Mammary epithelial cell (primary cell): ENCODE measurements at regions not wholly inside any gene's neighbourhood (a gene's known extent, or its start where the extent isn't known, plus 50 kb on each side); places are given as distances from the start of the nearest gene placed in this dataset.

Source experiments
- EZH2 ChIP-seq: IDR thresholded peaks from 2 replicates; pipeline ENCODE4 v1.6.1; 2012; ENCODE audit warnings: low read length, inconsistent platforms, borderline replicate concordance
- TF ChIP-seq, protein P1 (sequence below), 2 donors: IDR thresholded peaks in 1 of 2; conservative IDR thresholded peaks in 1 of 2; 2 replicates each; pipeline ENCODE4 v1.5.1; 2011 to 2012; ENCODE audit warnings: inconsistent platforms in 2 of 2, low read length in 2 of 2, mild to moderate bottlenecking in 2 of 2, control low read depth in 1 of 2, low read depth in 1 of 2; ENCODE audit not compliant: insufficient read depth in 1 of 2; ENCODE audit errors: extremely low read depth in 1 of 2

DNA sequence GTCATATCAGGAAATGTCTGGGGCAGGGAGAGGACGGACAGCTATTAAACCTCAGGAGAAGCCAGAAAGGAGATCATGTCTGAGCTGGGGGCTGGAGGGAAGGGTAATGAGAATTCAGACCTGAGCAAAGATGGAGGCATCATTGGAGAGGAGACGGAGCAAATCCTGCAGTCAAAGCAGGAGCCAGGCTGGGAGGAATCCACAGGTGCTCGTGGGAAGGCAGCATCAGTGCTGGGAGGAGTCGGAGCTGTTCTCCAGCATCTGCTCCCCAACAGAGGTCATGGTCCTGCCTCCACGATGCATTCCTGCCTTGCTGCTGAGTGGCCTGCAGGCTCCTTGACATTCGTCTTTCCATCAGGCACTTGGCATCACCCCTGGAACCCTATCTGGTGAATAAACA is 148.3 kb upstream of the RAB4A start:
- TF ChIP-seq, protein P1, sequence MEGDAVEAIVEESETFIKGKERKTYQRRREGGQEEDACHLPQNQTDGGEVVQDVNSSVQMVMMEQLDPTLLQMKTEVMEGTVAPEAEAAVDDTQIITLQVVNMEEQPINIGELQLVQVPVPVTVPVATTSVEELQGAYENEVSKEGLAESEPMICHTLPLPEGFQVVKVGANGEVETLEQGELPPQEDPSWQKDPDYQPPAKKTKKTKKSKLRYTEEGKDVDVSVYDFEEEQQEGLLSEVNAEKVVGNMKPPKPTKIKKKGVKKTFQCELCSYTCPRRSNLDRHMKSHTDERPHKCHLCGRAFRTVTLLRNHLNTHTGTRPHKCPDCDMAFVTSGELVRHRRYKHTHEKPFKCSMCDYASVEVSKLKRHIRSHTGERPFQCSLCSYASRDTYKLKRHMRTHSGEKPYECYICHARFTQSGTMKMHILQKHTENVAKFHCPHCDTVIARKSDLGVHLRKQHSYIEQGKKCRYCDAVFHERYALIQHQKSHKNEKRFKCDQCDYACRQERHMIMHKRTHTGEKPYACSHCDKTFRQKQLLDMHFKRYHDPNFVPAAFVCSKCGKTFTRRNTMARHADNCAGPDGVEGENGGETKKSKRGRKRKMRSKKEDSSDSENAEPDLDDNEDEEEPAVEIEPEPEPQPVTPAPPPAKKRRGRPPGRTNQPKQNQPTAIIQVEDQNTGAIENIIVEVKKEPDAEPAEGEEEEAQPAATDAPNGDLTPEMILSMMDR (conservative IDR thresholded peaks at IDR 0.05 in 1 of 2, IDR thresholded peaks at IDR 0.05 in 1 of 2; ENCODE audit: extremely low read depth in 1 of 2, insufficient read depth in 1 of 2, low read depth in 1 of 2, low read length in 2 of 2), result no peak
- TF ChIP-seq EZH2, result no peak
